Activated CD8-positive, alpha-beta memory T cell treated with anti-CD3 and anti-CD28 coated beads for 48 hours (primary cell): ENCODE measurements at regions not wholly inside any gene's neighbourhood (a gene's known extent, or its start where the extent isn't known, plus 50 kb on each side); places are given as distances from the start of the nearest gene placed in this dataset.
"Not testable (repeated sequence)": the region's sequence is repeated elsewhere in the genome, so short reads cannot be mapped to it uniquely, and the experiment has no call there.

Experiments
- DNase-seq, 3 experiments: peaks; one replicate each; pipeline ENCODE4 v3.0.0-alpha.2; 2020; ENCODE audit warnings: low read depth in 2 of 3, low spot score in 2 of 3

DNA sequence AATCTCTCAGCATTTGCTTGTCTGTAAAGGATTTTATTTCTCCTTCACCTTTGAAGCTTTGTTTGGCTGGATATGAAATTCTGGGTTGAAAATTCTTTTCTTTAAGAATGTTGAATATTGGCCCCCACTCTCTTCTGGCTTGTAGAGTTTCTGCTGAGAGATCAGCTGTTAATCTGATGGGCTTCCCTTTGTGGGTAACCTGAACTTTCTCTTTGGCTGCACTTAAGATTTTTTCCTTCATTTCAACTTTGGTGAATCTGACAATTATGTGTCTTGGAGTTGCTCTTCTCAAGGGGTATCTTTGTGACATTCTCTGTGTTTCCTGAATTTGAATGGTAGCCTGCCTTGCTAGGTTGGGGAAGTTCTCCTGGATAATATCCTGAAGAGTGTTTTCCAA lies 189.4 kb downstream of the TTC6 start:
- DNase-seq: not testable (repeated sequence)

DNA sequence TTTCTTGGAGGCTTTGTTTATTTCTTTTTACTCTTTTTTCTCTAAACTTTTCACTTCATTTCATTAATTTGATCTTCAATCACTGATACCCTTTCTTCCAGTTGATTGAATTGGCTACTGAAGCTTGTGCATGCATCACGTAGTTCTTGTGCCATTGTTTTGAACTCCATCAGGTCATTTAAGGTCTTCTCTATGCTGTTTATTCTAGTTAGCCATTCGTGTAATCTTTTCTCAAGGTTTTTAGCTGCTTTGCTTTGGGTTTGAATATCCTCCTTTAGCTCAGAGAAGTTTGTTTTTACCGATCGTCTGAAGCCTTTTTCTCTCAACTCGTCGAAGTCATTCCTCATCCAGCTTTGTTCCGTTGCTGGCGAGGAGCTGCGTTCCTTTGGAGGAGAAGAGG lies 189.9 kb downstream of the TTC6 start:
- DNase-seq: not testable (repeated sequence)

DNA sequence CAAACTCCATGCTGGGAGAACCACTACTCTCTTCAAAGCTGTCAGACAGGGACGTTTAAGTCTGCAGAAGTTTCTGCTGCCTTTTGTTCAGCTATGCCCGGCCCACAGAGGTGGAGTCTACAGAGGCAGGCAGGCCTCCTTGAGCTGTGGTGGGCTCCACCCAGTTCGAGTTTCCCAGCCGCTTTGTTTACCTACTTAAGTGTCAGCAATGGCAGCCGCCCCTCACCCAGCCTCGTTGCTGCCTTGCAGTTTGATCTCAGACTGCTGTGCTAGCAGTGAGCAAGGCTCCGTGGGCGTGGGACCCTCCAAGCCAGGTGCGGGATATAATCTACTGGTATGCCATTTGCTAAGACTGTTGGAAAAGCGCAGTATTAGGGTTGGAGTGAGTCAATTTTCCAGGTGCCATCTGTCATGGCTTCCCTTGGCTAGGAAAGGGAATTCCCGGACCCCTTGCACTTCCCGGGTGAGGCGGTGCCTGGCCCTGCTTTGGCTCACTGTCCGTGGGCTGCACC lies 190.7 kb downstream of the TTC6 start:
- DNase-seq: not testable (repeated sequence)

DNA sequence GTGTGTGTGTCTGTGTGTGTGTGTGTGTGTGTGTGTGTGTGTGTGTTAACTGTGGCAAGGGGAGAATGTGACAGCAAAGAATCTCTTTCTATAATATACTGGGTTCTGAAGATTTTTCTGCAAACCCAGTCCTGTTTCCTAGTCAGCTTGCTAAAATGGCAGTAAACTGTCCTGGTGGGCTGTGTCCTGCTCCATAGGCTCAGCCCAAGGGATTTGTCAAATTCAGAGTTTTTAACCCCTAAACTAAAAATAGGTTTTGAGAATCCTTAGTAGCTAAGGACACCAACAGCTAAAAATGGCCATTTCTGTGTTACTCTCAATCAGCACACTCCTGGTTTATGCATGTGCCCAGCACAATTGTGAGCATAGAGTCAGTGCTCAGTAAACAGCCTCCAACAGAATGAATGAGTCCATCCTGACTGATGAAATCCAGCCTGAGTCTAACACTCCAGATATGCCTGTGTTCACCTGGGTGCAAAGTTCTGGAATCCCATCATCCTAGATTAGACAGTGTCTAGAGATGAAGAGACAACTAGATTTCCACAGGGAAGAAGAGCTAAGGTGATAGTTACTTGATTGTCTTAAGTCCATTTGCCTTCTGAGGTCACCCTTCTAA lies 192.6 kb downstream of the TTC6 start:
- DNase-seq: no peak

DNA sequence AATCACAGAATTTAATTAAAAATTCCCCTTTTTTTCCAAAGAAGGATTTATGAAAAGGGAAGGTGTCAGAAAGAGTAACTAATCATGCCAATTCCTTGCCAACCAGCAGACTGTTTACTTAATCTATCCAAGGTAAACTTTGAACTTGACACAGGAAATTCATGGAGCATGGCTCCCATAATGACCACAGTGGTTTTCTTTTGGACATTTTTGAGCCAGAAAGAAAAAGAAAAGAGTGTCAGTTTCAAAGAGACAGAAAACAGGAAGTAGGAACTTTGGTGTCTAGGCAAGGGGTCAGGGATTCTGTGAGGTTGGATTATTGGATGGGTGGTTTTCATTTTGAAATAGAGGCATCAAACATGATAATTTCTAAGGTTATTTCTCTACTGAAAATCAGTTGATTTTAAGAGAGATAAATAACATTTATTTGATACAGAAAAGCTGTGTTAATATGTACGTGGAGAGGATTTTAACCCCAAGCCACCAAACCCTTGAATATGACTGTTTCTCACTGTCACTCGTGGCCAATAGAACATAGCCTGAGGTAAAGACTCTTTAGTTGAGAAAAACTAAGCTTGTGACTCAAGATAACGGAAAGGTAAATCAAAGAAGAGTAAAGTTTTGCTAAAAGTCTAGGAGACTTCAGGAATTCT lies 196.1 kb downstream of the TTC6 start:
- no peak for DNase-seq

DNA sequence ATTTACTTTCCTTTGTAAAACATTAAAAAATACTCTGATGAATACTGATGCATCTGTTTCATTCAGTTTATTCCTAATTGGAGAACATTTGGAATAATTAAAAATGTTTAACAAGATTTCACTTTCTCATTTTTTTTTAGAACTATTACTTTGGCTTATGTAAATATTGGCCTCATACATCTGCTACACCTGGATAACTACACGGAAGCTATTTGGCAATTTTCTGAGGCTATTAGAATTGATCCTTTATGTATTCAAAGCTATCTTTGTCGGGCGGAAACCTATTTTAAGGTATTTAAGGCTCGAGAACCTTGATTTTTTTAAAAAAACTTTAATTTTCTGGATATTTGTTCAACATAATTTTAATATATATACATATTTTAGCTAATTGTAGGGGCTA lies 196.7 kb downstream of the TTC6 start:
- no peak for DNase-seq

DNA sequence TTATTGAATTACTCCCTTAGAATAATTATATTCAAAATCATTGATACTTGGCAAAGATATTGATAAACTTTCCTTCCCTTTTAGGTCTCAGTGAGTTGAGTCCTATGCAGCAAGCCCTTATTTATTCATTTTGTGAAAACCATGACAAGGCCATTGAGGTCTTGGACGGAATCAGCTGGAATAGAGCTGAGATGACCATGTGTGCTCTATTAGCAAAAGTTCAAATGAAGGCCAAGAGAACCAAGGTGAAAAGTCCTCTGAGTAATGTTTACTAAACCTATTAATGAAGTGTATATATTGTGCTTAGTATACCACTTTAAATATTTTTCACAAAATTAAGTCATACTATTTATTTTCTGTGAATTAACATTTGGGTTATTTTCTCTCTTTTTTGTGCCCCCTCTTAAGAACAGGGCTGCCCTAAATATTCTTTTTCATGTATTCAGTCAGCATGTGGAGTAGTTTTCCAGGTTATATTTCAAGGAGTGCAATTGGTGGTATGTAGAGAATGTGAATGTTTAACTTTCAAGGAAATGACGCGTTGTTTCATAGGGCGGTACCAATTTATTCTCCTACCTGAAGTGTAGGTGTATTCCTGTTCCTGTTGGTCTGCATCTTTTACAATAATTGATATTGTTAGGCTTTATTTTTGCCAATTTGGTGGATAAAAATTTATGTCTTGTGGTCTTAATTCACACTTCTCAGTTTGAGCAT lies 201.4 kb downstream of the TTC6 start:
- DNase-seq: no peak

DNA sequence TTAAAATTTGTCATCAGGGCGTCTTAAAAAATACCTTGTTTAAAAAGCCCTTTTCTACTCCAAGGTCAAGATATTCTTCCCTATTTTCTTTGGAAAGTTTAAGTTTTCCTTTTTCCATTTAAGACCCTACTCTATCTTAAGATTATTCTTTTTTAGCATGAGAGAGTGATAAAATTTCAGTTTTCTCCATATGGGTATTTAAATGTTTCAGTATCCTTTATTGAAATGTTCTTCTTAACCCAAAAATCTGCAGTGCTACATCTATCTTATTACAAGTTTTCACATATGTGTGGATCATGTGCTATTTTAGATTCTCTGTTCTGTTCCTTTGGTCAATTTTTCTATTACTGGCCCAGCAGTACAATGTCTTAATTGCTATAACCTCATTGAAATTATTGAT lies 202.2 kb downstream of the TTC6 start:
- no peak for DNase-seq

DNA sequence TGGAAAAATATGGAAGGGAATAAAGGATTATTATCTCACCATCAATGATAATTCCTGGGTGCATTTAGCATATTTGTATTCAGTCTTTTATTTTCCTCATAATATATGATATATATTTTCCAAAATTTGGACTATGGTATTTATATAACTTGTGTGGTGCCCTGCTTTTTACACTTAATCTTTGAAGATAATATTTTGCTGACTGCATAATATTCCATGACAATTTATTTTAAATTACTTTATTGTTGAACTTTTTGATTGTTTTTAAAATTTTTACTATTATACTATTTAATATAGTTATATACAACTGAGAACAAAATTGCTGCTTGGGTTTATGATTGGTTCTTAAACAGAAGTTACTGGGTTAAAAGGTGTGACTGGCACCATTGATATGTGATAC lies 212.3 kb downstream of the TTC6 start:
- no peak for DNase-seq

DNA sequence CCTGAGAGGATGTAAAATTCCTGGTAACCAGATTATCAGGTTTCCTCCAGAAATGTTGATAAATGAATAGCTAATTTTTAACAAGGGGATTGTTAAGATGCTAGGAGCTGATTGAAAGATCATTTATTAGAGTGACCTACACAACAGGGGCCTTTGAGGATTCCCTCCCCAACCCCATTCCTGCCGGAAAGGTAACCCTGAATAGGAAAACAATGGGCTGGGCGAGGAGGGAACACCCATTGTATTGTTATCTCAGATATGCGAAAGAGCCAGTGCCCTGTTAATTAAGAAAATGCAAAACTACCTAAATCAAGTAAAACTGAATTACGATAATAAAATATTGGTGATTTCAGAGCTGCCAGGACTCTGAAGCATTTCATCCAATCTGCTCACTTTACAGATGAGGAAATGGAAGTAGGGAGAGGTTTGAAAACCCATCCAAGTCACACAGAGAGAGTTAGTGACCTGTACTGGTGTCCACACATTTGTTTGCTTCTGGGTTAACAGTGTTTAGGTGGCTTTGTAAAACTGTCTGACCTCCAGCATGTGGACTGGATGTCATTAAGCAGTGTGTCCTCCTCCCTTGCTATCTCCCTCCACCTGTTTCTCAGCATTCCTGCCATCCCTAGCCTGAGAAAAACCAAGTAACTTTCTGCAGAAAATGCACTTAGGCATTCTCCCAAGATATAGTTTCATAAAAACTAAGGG lies 214.8 kb downstream of the TTC6 start:
- DNase-seq: no peak

DNA sequence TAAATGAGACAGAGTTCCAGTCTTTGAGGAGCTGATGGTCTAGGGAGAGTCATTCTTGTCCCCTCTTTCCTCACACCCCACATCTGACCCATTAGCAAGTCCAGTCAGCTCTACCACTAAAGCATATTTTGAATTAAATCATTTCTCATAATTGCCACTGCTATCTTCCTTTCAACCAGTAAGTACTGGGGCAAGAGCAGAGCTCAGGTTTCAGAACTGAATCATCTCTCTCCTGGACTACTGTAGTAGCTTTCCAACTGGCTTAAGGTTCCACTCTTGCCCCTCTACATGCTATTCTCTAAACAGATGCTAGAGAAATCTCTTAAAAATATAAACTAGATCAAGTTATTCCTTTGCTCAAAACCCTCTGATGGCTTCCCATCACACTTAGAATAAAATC lies 218.3 kb downstream of the TTC6 start:
- DNase-seq: no peak

DNA sequence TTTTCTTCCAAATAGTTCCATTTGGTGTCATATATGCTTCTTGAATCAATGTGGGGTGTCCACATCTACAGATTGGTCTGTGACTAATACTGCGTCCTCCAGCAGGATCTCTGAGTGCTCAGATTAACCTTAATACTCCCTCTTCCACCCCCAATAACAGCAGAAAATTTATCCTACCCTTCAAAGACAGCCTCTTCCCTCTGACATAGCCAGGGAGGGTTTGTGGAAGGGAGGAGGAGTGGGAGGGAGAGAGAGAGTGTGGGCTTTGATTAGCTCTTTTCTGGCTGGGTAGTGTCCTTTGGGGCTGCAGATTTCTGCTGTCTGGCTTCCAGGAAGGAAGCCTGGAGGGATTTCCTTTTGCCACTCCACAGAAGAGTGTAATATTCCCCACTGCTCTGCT lies 220.7 kb downstream of the TTC6 start:
- DNase-seq: no peak

DNA sequence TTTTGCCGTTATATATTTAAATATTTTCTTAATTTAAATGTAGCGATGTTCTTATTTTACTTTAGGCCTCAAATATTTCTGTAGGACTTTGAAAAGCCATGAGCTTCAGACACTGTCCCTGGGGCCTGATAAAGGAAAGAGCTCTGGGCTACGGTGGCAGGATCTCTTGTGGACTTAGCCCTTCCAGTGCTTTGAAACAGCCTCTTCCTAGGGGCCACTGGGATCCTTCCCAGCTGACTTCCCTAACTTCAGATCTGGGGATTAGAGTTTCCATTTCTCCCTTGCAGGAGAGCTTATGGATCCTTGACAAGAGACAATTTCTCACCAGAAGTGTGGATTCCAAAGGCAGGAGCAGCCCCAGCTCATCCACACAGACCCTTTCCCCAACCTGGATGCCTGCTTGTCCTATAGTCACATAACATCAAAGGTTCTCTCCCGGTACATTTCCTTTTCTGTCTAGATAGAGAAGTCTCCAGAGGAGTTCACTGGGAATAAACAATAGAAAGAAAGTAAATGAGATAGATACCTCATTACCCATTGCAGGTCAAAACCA lies 221.4 kb downstream of the TTC6 start:
- no peak for DNase-seq

DNA sequence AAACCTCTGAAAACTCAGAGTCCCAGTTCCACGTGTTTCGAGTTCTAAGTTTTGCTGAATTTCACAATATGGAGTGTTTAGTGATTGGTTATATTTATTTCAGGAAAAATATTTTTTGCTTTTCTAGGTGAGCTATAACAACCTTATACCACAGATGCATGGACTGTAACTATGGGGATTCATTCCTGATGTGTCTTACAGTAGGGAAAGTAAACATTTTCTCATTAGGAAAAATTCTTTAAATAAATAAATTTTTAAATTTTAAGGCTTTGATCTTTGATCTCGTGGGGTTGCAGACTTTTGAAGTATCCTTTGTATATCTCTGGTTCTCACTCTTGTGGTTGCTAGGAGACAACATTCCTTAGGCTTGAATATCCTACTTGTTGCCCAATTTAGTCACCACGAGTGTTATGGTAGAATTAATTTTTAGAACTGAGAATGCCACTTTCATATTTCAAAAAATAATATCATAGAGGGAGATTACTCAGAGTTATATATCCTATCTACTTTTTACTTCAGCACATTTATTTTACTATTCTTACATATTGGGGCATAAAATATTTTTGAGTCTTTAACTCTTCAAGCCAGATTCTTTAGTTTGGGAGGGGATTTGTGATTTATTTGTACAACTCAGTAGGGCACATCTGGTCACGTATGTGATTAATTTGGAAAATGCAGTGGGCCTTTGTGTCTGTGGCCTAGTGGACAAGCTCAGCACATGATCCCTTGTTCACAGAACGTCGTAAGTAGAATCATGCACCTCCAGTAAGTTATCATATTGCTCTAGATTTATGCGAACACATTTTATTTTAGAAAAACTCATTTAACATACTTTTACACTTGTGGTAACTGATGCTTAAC lies 224.0 kb downstream of the TTC6 start:
- DNase-seq: no peak

DNA sequence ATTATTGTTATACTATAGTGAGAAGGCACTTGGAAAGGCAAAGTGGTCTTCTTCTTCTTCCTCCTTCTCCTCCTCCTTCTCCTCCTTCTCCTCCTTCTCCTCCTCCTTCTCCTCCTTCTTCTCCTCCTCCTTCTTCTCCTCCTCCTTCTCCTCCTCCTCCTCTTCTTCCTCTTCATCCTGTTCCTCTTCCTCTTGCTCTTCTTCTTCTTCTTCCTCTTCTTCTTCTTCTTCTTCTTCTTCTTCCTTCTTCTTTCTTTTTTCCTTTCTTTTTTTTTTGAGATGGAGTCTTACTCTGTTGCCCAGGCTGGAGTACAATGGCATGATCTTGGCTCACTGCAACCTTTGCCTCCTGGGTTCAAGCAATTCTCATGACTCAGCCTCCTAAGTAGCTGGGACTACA lies 225.4 kb downstream of the TTC6 start:
- DNase-seq: not testable (repeated sequence)

DNA sequence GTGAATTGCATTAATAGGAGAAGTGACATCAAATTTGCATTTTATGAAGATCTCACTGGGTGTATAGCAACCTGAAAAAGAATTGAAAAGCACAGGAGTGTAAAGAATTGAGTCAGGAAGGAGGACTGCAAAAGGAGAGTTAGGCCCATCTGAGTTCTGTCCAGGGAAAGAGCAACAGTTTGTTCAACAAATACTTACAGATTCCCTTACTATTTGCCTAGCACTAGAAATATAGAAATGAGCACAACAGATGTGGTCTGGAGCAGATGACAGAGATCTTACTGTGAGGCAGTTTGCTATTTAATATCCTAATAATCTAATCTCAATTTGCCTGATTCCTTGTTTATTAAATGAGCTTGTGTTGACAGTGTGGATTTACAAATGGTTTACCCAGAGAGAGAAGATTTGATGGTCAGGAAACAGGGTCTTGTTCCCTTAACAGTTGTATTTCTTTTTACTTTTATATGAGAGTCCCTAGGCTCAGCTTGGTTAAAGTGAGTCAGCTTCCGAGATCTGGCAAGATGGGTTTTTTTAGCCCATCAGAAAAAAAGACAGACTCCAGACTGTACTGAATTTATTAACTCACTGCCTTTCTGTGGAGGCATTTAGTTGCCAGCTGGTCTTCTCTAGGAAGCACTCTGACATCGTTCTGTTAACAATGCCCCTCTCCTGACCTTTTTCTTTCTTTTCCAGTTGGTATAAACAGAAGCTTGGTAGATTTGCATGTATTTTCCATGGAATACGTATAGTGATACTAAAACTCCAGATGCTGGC lies 229.7 kb downstream of the TTC6 start:
- DNase-seq: no peak

DNA sequence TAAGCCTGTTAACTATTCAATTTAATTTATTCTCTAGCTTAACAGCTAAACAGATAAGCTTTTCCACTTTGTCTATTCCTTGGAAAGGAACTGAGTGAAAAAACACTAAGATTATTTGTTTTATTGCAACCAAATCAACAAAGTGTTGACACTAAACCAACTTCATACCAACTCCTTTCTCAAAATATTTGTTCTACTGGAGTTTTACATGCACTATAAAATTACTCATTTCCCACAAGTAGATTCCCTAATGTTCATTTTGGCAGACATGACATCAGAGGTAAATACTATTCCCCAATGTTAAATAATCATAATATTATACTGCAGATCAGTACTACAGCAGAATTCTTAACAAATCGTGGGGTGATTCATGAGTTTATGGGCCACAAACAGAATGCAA lies 231.4 kb downstream of the TTC6 start:
- no peak for DNase-seq

DNA sequence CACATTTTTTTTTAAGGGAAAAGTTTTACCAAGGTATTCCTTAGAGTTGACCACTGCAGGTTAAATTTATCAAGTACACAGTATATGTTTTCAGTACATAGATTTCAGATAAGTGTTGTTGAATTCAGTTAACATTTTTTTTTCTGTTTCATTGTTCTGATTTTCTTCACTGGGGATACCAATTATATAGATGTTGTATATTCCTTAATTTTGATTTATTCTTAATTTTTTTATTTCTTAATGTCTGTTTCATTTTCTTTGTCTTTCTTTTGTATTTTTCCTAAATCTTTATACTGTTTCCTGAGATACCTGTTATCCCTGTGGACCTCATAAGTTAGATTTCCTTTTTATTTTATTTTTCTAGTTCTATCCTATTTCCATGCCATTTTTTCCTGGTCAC lies 234.8 kb downstream of the TTC6 start:
- no peak for DNase-seq

DNA sequence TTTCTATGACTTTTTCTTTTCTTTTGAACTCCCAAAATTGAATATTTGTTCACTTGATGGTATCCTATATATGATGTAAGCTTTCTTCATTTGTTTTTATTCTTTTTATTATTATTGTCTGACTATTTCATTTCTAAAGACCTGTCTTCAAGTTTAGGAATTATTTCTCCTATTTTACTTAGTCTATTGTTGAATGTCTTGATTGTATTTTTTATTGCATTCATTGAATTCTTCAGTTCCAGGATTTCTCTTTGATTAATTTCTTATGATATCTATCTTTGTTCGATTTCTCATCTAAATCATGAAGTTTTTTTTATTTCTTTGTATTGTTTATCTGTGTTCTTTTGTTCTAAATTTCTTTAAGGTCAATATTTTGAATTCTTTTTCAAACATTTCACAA lies 238.8 kb downstream of the TTC6 start:
- DNase-seq: no peak

DNA sequence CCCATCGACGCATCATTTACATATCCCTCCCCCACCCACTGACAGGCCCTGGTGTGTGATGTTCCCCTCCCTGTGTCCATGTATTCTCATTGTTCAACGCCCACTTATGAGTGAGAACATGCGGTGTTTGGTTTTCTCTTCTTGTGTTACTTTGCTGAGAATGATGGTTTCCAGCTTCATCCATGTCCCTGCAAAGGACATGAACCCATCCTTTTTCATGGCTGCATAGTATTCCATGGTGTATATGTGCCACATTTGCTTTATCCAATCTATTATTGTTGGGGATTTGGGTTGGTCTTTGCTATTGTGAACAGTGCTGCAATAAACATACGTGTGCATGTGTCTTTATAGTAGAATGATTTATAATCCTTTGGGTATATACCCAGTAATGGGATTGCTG lies 243.3 kb downstream of the TTC6 start:
- not testable (repeated sequence) for DNase-seq
